ENCODE measurements at regions not wholly inside any gene's neighbourhood (a gene's known extent, or its start where the extent isn't known, plus 50 kb on each side); places are given as distances from the start of the nearest gene placed in this dataset.
"Not testable (repeated sequence)": the region's sequence is repeated elsewhere in the genome, so short reads cannot be mapped to it uniquely, and the experiment has no call there.

- no peak for DNase-seq (ENCODE audit: low spot score)
Observed at GRCh38 chr10:28354511-28354910, 51.6 kb upstream of the MPP7 start.

- no peak for DNase-seq (ENCODE audit: low spot score)
Observed at GRCh38 chr10:28355376-28355775, 52.5 kb upstream of the MPP7 start.

- DNase-seq (ENCODE audit: low spot score): no peak
Observed at GRCh38 chr10:28359334-28359733, 56.5 kb upstream of the MPP7 start.

- DNase-seq (ENCODE audit: low spot score): no peak
Observed at GRCh38 chr10:28360175-28360574, 57.3 kb upstream of the MPP7 start.

GRCh38 chr10:28363376-28363775, 60.5 kb upstream of the MPP7 start:
- no peak for DNase-seq (ENCODE audit: low spot score)

GRCh38 chr10:28365840-28366239, 63.0 kb upstream of the MPP7 start:
- no peak for DNase-seq (ENCODE audit: low spot score)

- no peak for DNase-seq (ENCODE audit: low spot score)
Observed at GRCh38 chr10:28366994-28367393, 64.1 kb upstream of the MPP7 start.

GRCh38 chr10:28367413-28367812, 64.5 kb upstream of the MPP7 start:
- no peak for DNase-seq (ENCODE audit: low spot score)

GRCh38 chr10:28367929-28368484, 65.1 kb upstream of the MPP7 start:
- no peak for DNase-seq (ENCODE audit: low spot score)

GRCh38 chr10:28370107-28370835, 67.4 kb upstream of the MPP7 start:
- DNase-seq (ENCODE audit: low spot score): no peak

GRCh38 chr10:28371638-28372037, 68.8 kb upstream of the MPP7 start:
- DNase-seq (ENCODE audit: low spot score): not testable (repeated sequence)

- DNase-seq (ENCODE audit: low spot score): no peak
Observed at GRCh38 chr10:28374036-28374435, 71.2 kb upstream of the MPP7 start.

- DNase-seq (ENCODE audit: low spot score): no peak
Observed at GRCh38 chr10:28375399-28376354, 72.8 kb upstream of the MPP7 start.

- DNase-seq (ENCODE audit: low spot score): no peak
Observed at GRCh38 chr10:28378986-28379585, 76.2 kb upstream of the MPP7 start.

- no peak for DNase-seq (ENCODE audit: low spot score)
Observed at GRCh38 chr10:28381466-28381865, 78.6 kb upstream of the MPP7 start.

GRCh38 chr10:28381903-28382347, 79.1 kb upstream of the MPP7 start:
- peak; percentile 66 for DNase-seq (ENCODE audit: low spot score)

- DNase-seq (ENCODE audit: low spot score): no peak
Observed at GRCh38 chr10:28382525-28383269, 79.8 kb upstream of the MPP7 start.

- no peak for DNase-seq (ENCODE audit: low spot score)
Observed at GRCh38 chr10:28384557-28384956, 81.7 kb upstream of the MPP7 start.

GRCh38 chr10:28385748-28386502, 83.1 kb upstream of the MPP7 start:
- DNase-seq (ENCODE audit: low spot score): no peak

- DNase-seq (ENCODE audit: low spot score): no peak
Observed at GRCh38 chr10:28386503-28386868, 83.6 kb upstream of the MPP7 start.

GRCh38 chr10:28387140-28387539, 84.3 kb upstream of the MPP7 start:
- no peak for DNase-seq (ENCODE audit: low spot score)
